HG02885 (cell line): ENCODE measurements at regions not wholly inside any gene's neighbourhood (a gene's known extent, or its start where the extent isn't known, plus 50 kb on each side); places are given as distances from the start of the nearest gene placed in this dataset.

ENCODE experiments used
- ATAC-seq: cut with Tn5 transposase; IDR thresholded peaks from one replicate; pipeline ENCODE4 v1.9.1; 2021; ENCODE audit warnings: mild to moderate bottlenecking; ENCODE audit not compliant: unreplicated experiment, poor library complexity

DNA sequence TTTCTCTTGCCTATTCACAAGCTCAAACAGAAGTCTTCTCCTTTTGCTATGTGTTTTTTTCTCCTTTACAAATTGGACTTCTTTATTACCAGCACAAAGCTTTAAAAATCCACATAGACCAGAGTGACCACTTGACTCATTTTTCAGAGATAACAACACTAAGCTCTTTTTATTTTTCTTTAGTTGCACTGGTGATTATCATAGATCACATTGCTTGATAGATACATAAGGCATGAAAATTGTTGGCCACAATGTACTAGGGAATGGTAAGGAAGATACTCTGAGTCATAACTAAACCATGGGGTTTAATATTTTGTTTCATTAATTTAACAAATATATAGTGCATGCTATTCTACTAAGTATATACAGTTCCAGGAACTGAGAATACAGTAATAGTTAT, 159.0 kb downstream of the GASK1B start:
- ATAC-seq: no peak

DNA sequence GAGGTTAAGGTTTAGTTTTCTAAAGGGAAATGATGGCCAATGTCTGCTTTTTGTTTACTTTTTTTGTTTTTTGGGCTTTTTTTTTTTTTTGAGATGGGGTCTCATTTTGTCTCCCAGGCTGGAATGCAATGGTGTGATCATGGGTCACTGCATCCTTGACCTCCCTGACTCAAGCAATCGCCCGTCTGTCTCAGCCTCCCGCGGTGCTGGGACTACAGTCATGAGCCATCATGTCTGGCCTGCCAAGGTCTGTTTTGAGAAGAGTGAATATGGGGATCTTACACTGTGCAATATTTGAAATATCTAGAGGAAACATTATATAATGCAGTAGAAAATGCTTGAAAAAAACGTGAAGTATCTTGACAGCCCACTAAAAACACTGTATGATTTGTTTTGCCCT, 162.5 kb downstream of the GASK1B start:
- no peak for ATAC-seq

DNA sequence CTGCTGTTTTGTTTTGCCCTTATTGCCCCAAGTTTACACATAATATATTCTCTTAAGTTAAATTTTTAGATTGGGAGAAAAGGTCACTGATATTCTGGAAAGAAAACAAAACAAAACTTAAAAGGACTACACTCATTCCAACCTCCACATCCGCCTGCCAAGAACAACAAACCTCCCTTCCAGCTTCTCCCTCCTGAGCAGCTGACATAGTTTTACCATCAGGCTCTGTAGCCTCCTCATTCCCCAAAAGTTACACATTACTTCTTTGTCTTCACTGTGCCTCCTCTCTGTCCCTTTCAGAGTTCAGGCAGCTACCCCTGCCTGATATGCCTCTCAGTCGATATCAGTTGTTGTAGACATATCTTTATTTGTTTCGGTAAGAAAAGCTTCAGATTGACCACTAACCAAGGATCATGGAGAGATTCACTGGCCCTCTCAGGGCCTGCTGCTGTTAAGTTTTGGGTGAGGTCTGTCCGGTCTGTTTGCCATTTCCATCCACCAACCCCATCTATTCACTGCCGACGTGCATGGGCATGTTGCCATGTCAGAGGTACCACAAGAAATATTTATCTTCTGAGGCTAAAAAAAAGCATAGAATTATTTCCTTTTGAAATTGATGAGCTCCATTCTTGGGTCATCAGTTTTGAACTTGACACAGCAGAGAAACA, 164.1 kb downstream of the GASK1B start:
- ATAC-seq: no peak

- no peak for ATAC-seq
Measured at GRCh38 chr4:158007566-158007965, 165.3 kb downstream of the GASK1B start.

DNA sequence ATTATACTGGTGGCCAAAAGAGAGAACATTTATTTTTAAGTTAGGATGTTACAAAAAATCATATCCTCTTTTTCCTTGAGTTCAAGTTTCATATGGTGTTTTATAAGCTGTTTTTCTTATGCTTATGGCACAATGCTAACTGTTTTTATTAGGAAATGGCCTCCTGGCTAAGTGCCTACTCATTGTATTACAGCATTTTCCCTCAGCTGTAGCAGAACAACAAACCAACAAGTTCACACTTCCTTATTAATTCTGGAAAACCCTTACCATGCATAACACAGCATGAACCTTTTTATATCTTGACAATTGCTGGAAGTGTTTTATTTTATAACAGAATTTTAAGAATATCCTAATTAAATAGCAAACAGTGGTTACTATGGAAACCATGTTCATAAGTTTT, 165.8 kb downstream of the GASK1B start:
- no peak for ATAC-seq

DNA sequence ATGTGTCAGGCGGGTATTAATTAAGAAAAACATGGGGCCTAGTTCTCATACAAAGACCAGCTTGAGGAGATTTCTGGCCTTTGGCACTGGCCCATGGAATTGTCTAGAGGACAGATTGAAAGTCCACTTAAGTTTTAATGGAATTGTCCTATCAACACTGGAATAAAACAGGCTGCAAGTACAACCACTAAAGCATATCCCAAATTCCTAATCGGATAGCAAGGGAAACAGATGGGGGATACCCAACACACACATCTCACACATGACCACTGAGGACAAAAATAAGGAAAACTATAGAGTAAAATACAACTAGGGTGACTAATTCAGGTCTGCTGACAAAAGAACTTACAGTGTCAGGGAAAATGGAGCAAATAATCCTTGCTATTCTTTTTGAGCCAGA, 167.8 kb downstream of the GASK1B start:
- ATAC-seq: no peak

DNA sequence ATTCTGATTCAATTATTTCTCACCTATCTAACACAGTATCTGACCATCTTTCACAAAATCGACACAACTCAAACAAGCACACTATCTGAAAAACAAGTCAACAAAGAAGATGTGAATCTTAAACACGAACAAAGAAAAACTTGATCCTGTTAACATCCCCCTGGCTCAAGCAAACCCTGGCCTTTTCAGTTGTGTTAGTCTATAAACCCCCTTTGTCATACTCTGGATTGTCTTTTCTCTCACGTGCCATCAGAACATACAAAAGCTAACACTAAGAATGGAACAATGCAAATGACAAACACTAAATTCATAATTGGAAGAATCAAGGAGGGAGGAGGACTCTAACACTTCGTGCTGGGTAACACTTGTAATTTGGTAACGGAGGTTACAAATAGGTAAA, 168.7 kb downstream of the GASK1B start:
- ATAC-seq: no peak

GRCh38 chr4:158003212-158003611, 169.6 kb downstream of the GASK1B start:
- no peak for ATAC-seq

DNA sequence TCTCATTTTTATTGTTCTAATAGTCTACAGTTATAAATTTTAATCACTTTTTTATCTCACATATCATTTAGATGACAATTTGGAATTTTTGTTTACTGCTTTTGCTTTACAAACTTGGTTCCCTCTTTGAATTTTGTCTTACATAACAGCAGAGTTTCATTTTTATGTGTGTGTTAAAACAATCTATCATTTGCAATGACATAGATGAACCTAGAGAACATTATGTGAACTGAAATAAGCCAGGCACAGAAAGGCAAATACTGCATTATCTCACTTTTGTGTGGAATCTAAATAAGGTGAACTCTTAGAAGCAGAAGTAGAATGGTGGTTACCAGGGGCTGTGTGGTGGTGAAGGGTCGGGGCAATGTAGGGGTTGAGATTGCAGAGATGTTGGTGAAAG, 170.7 kb downstream of the GASK1B start:
- no peak for ATAC-seq

DNA sequence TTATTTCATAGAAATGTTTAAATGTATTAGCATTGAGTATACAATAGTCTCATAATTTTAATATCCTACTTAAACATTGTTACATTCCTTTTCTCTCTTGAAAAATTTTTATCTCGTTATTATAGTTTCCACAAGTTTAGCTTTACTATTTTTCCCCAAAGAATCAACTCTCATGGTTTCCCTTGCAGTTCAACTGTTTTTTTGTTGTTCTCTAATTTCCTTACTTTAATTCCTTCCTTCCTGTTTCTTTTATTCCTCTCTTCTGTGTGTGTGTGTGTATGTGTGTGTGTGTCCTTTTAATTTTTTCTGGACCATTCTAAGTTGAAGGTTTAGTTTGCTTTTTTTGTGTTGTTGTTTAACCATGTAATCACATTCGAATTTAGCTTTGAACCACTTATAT, 171.1 kb downstream of the GASK1B start:
- ATAC-seq: no peak

- no peak for ATAC-seq
Measured at GRCh38 chr4:157999723-158000122, 173.1 kb downstream of the GASK1B start.

GRCh38 chr4:157997296-157997695, 175.5 kb downstream of the GASK1B start:
- ATAC-seq: no peak

DNA sequence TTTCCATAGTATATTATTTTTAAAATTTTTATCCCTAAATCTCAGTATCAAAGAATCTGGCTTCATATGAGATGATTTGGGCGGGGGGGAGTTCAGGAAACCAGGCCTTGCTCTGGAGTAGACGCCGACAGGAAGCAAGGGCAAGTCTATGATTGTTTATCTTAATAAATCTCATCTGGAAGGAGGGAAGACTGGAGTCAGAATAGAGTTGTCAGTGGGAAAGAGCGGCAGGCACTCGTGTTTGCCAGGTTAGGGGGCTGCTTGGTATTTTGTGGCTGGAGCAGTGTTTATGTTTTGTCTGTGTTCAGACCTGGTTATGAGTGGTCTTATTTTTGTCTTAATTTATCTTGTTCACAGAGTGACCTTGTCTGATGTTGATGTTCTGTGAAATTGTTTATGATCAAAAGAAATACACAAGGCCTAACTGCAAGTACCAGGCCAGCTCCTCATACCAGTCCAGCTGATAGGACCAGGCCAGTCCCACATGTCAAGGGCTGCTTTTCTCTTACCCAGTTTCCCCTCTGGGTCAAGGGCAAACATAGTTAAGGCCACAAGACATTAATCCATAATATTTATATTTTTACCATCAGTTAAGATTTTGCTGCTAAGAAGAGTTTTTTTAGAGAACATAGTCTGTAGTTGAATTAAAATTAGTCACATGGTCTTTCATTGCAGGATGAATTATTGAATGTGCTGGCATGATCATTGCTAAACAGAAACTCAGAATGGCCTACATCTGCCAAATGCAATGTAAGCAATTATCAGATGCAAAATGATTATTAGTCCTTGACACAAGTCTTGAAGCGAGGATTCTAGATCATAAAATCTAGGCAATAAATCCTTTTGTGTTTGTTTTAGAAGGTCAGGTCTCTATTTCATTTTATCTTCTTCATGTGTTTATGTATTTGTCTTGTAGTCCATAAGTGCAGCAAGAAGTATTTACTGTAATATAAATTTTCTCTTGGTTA, 176.5 kb downstream of the GASK1B start:
- ATAC-seq: no peak

DNA sequence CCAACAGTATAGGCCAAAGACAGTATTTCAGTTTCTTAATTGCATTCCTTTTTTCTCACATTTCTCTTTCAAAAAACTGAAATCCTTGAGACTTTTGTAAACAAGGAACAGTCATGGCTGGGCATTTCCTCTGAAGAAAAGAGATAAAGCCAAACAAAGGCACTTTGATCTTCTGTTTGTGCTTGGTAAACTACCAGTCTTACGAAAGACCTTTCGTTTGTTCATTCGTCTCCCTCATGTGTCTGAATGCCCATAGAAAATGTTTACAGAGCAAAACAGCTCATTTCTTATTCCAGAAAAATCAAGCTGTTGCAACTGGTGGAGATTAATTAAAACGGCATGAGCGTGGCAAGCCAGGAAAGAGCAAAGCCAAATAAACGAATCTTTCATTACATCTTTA, 178.0 kb downstream of the GASK1B start:
- ATAC-seq: no peak

GRCh38 chr4:157992948-157993839, 179.6 kb downstream of the GASK1B start:
- no peak for ATAC-seq

DNA sequence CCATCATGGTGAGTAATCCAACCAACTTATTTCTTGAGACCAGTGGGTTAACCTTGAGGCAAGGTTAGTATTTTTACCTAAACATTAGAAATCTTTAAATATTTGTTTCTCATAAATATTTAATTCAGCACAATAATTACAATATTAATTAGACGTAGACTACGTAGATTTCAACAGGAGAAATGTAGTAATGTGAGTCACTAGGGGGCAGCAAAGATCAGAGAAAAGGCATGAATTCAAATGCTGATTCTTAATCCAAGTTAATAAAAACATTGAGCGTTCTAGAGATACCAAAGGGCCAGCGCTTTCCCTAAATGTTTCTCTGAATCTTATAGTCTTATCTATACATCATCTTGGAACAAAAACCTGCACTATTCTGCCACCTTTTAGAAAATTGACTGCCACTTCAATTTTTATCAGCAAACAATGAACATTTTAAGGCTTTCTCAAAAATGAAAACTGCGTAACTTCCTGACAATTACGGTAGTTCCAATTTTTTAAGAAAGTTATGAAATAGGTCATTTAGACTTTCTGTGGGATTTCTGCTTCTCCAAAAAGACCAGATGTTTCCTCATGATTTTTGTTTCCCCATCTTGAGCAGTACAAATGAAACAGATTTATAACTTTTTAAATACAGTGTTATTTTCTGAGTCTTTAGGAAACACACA, 180.7 kb downstream of the GASK1B start:
- peak; percentile 64 for ATAC-seq

GRCh38 chr4:157988641-157989040, 184.2 kb downstream of the GASK1B start:
- ATAC-seq: no peak

DNA sequence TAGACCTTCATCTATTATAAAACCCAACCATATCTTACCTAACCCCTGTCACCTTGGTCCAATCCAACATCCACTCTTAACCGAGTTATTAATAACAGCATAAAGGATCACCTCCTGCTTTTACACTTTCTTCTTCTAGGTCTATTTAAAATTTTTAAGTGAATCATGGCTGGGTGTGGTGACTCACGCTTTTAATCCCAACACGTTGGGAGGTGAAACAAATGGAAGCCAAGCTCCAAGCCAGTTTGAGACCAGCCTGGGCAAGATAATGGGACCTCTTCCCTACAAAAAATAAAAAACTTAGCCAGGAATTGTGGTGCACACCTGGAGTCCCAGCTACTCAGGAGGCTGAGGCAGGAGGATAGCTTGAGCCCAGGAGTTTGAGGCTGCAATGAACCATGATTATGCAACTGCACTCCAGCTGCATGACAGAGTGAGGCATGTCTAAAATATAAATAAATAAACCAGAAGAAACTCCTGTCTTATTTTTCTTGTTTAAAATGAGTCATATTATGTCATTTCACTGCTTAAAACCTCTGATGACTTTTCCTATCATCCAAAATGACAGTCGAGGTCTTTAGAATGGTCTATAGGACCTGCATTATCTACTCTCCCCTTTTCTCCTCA, 188.4 kb downstream of the GASK1B start:
- no peak for ATAC-seq

- no peak for ATAC-seq
Measured at GRCh38 chr4:157983300-157983699, 189.5 kb downstream of the GASK1B start.

DNA sequence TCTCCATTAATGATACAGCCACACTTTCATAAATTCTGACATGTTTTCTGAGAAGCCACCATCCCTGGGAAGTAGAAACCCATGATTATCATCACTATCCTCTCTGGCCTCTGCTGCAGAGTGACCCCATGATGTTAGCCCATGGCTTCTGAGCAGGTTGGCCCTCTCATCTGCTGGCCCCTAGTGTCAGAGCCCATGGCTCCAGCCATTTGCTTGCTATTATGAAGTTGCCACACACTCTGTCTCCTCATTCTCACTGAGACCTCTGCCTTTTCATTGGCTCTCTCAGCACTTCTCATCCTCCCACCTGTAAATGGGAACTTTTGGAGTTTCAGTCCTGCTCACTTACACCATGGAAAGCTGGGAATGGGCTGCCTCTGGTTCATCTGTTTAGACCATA, 192.7 kb downstream of the GASK1B start:
- ATAC-seq: no peak
